Umbilical cord (tissue), 1 donor: ENCODE measurements at regions not wholly inside any gene's neighbourhood (a gene's known extent, or its start where the extent isn't known, plus 50 kb on each side); places are given as distances from the start of the nearest gene placed in this dataset.
"Not testable (repeated sequence)": the region's sequence is repeated elsewhere in the genome, so short reads cannot be mapped to it uniquely, and the experiment has no call there.

Source experiments
- DNase-seq: peaks from one replicate; pipeline ENCODE4 v3.0.0-alpha.2; 2015; ENCODE audit warnings: low spot score

DNA sequence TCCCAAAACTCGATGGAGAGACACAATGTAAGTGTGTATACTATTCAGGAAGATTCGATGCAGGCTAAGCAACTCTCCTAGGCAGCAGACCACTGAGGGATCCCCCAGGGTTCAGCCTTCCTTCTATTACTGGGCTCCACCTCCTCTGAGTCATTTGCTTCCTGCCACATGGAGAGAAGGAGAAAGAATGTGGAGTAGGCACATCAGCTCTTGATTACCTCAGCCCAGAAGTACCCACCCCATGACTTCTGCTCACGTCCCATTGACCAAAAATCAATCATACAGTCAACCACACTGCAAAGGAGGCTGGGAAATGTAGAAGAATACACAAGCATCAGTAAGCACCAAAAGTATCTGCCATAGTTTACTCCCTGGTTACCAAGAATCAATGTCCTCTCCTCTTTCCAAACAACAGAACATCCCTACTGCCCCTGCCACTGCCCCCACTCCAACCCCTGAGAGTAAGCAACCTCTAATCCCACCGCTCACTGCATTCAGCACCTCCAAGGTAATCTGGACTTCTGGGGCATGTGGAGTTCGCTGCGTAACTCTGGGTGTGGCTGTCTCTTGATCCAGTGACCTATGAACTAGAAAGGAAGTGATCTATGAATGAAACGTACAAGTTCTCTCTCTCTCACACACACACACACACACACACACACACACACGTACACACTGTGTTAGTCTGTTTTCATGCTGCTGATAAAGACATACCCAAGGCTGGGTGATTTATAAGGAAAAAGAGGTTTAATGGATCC, 91.2 kb upstream of the C1QTNF7 start:
- peak; percentile 35 for DNase-seq

DNA sequence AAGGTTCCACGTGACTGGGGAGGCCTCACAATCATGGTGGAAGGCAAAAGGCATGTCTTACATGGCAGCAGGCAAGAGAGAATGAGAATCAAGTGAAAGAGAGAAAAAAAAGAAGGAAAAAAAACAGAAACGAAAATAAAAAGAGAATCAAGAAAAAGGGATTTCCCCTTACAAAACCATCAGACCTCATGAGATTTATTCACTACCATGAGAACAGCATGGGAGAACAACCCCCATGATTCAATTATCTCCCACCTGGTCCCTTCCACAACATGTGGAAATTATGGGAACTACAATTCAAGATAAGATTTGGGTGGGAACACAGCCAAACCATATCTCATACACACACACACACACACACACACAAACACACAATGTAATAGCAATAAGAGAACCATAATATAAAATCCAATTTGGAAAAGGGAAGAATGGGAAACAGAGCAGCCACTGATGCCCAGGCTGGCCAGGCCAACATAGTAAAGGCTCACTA, 90.6 kb upstream of the C1QTNF7 start:
- not testable (repeated sequence) for DNase-seq

GRCh38 chr4:15339737-15340136, 88.1 kb upstream of the C1QTNF7 start:
- peak; percentile 79 for DNase-seq

GRCh38 chr4:15340332-15340731, 87.5 kb upstream of the C1QTNF7 start:
- peak; percentile 52 for DNase-seq

DNA sequence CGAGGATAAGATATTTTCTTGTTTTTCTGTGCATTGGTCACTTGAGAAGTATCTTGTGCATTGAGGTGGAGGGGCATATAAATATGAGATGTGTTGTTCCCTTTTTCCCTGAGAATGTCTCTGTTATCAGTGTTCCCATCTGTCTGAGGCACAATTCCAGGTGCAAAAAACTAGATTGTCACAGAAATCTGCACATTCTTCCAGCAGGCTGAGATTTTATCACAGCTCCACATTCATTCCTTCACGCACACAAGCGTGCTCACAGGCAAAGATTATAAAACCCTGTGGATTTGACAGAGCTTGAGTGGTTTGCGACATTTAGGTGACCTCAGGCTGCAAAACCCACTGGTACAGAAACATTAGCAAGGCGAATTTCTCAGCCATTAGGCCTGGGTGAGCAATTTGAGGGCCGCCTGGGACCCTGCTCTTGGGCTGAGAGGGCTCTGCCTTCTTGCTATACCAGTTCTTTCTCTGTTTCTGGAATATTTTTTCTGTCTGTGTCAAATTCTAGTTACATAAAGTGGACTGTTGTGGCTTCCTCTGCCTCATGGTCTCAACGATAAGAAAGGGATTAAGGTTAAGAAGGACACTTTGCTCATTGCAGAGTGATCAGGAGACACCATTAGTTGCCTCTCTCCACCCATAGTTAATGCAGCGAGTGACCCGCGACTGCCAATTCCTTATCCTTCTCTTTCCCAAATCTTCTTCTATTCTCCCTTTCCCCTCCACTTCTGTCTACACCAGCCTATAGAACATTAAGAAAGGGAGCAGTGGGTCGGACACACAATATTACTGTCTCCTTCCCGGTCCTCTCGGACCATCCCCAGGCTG, 86.7 kb upstream of the C1QTNF7 start:
- DNase-seq = peak; percentile 33

- no peak for DNase-seq
Observed at GRCh38 chr4:15341733-15342300, 86.0 kb upstream of the C1QTNF7 start.

- DNase-seq = no peak
Observed at GRCh38 chr4:15343000-15343399, 84.8 kb upstream of the C1QTNF7 start.

GRCh38 chr4:15343581-15343980, 84.3 kb upstream of the C1QTNF7 start:
- DNase-seq = no peak

- DNase-seq = peak; percentile 74
Observed at GRCh38 chr4:15344041-15344440, 83.8 kb upstream of the C1QTNF7 start.

GRCh38 chr4:15345134-15345533, 82.7 kb upstream of the C1QTNF7 start:
- no peak for DNase-seq

DNA sequence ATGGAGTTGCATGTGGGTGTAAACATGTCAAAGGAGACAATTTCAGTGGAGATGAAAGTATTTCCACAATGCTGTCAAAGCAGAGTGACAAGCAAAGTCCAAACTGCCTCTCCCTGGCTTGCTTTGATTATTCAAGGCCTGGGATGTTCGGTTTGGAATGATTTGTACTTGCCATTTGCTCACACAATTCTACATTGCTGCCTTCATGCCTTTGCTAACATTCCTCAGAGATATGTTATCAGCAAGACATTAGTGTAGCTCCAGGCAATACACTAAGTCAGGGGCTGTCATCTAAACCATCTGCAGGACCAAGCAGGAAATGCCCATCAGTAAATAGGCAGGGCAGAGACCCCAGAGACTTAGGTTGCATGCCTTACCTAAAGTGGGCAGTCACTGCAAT, 79.6 kb upstream of the C1QTNF7 start:
- peak; percentile 65 for DNase-seq

DNA sequence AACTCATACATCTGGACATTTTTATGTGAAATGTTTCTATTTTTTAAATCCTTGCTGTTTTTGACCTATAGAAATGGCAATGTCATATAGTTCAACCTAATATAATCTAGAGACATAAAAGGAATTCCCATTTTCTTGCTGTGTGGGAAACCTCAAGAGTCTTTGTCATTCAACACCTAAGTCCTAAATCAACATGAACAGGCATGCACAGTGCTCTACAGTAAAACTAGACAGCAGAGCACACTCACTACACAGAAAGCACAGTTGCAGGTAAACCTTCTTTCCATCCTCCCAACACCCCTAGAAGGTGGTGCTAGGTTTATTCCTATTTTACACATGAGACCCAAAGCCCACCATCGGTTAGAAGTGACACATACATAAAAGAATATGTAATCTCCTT, 79.1 kb upstream of the C1QTNF7 start:
- no peak for DNase-seq

DNA sequence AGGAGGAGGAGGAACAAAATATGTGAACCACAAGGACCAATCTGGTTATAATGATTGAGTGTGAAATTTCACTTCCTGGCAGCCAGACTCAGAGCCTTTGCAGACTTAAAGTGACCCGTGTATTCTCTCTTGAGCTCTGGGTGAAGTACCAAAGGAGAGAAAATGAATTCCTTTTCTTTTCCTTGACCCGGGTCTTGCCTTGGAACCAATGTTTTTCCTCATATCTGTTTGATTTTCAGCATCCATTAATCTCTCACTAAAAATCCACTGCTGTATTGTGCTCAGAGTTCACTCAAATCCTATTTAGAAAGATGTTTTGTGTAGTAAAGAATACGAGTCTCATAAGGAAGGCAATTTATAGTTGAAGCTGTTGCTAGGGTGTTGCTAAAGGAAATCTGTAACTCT, 78.3 kb upstream of the C1QTNF7 start:
- peak; percentile 37 for DNase-seq

GRCh38 chr4:15349965-15350364, 77.9 kb upstream of the C1QTNF7 start:
- no peak for DNase-seq

DNA sequence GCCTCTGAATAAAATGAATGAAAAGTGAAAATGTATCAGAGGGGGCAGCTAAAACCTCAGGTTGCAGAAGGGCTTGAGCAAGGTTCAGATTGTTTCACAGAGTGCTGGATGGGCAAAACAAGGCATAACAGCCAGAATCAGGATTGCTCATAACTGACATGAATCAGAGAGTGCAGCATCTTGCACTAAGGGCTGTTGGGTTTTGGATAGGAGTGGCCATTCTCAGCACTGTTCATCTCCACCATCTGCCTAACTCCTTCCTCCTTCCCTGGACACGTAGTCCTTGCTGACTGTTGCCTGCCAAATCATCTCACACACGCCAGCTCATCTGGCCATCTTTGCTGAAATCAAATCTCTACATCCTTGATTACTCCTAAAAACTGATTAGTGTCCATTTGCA, 75.3 kb upstream of the C1QTNF7 start:
- peak; percentile 35 for DNase-seq

- peak; percentile 37 for DNase-seq
Observed at GRCh38 chr4:15353207-15353606, 74.6 kb upstream of the C1QTNF7 start.

- peak; percentile 71 for DNase-seq
Observed at GRCh38 chr4:15354371-15355297, 73.2 kb upstream of the C1QTNF7 start.

DNA sequence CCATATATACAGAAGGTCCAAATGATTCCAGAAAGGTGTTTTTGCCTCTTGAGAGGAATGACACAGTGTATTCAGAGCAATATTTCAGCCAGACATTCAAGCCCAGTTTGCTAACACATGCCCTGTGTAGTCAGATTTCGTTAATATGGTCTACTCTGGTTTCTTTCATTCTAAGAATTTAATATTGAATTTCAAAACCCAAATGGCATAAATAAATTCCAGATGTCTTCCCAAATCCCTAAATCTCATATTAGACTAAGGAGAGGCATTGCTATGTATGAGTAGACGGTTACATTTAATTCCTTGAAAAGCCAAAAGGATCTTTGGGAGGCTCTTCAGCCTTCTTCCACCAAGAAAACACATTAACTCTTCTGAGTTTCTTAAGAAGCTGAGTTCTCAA, 66.3 kb upstream of the C1QTNF7 start:
- DNase-seq = peak; percentile 98

- DNase-seq = no peak
Observed at GRCh38 chr4:15362541-15362940, 65.3 kb upstream of the C1QTNF7 start.

DNA sequence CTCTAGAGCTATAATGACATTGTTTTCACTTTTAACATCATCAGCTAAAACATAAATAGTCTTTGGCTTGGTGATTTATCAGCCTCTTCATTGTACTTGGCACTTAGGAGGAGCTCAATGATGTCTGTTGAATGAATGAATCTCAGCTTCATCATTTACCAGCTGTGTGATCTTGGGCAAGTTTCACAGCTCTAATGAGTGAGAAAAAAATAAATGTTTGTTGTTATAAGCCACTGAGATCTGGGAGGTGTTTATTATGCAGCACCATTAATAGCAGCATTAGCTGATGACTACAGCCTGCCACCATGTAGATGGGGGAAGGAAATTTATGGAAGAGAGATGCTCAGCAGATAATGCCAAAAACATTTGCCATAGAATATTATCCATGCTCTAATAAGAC, 63.6 kb upstream of the C1QTNF7 start:
- DNase-seq = no peak

GRCh38 chr4:15365641-15366040, 62.2 kb upstream of the C1QTNF7 start:
- DNase-seq = no peak
